GM12865 (cell line): ENCODE measurements at regions not wholly inside any gene's neighbourhood (a gene's known extent, or its start where the extent isn't known, plus 50 kb on each side); places are given as distances from the start of the nearest gene placed in this dataset.

Source experiments
- DNase-seq: peaks from one replicate; pipeline ENCODE4 v3.0.0; 2010; ENCODE audit warnings: low read depth
- H3K4me3 ChIP-seq: 2 replicates; pipeline ENCODE4 v1.5.1; 2011; ENCODE audit warnings: mild to moderate bottlenecking, low read depth, low read length, control low read depth
- CTCF ChIP-seq: IDR thresholded peaks from 2 replicates; pipeline ENCODE4 v1.5.1; 2011; ENCODE audit warnings: low read length, control low read depth, low read depth, inconsistent platforms; ENCODE audit not compliant: insufficient read depth; ENCODE audit errors: missing control alignments

GRCh38 chr13:50119591-50119990, 104.3 kb downstream of the KCNRG start:
- DNase-seq: no peak
- no peak overlapping the region for H3K4me3 ChIP-seq
- TF ChIP-seq CTCF: no peak

- TF ChIP-seq CTCF: no peak
- H3K4me3 ChIP-seq: no peak overlapping the region
- DNase-seq: no peak
Measured at GRCh38 chr13:50122455-50122854, 107.2 kb downstream of the KCNRG start.

- TF ChIP-seq CTCF: no peak
- no peak for DNase-seq
- no peak overlapping the region for H3K4me3 ChIP-seq
Measured at GRCh38 chr13:50123002-50123401, 107.8 kb downstream of the KCNRG start.

- no peak for DNase-seq
- H3K4me3 ChIP-seq: peak overlapping the region; percentile 90
- TF ChIP-seq CTCF: no peak
Measured at GRCh38 chr13:50123515-50123861, 108.2 kb downstream of the KCNRG start.

- peak; percentile 7 for TF ChIP-seq CTCF
- peak; percentile 94 for DNase-seq
- H3K4me3 ChIP-seq: peak overlapping the region; percentile 90
Measured at GRCh38 chr13:50123862-50124535, 108.8 kb downstream of the KCNRG start.

GRCh38 chr13:50124536-50125303, 109.5 kb downstream of the KCNRG start:
- peak; percentile 38 for DNase-seq
- peak overlapping the region; percentile 90 for H3K4me3 ChIP-seq
- TF ChIP-seq CTCF: no peak

- H3K4me3 ChIP-seq: peak overlapping the region; percentile 90
- no peak for DNase-seq
Measured at GRCh38 chr13:50125304-50125553, 110.0 kb downstream of the KCNRG start.

More at GRCh38 chr13:50125304-50125553, 110.0 kb downstream of the KCNRG start:
- no peak for TF ChIP-seq CTCF
